SK-N-SH (cell line): ENCODE measurements at regions not wholly inside any gene's neighbourhood (a gene's known extent, or its start where the extent isn't known, plus 50 kb on each side); places are given as distances from the start of the nearest gene placed in this dataset.

Source experiments
- ELF1 ChIP-seq: IDR thresholded peaks from 2 replicates; pipeline ENCODE4 v1.4.0; 2012
- EZH2phosphoT487 ChIP-seq: fragments of 200-600 bp; sonication (generic); IDR thresholded peaks from 2 replicates; pipeline ENCODE4 v1.6.1; 2017; ENCODE audit warnings: low read depth, mixed run types, mild to moderate bottlenecking, antibody characterized with exemption, moderate library complexity, borderline replicate concordance
- FOXJ3 ChIP-seq: sonication (generic); formaldehyde crosslinking; IDR thresholded peaks from 2 replicates; pipeline ENCODE4 v1.5.1; 2020; ENCODE audit warnings: mild to moderate bottlenecking, missing genetic modification reagents
- GABPA ChIP-seq: IDR thresholded peaks from 2 replicates; pipeline ENCODE4 v1.4.0; 2012; ENCODE audit warnings: low read depth, mild to moderate bottlenecking
- GATA2 ChIP-seq: sonication (generic); formaldehyde crosslinking; IDR thresholded peaks from 2 replicates; pipeline ENCODE4 v1.5.0; 2020; ENCODE audit warnings: mild to moderate bottlenecking, missing genetic modification reagents
- JUND ChIP-seq: IDR thresholded peaks from 2 replicates; pipeline ENCODE4 v1.4.0; 2012
- MEF2A ChIP-seq: IDR thresholded peaks from 2 replicates; pipeline ENCODE4 v1.4.0; 2012; ENCODE audit warnings: low read depth, borderline replicate concordance
- NFIC ChIP-seq: IDR thresholded peaks from 2 replicates; pipeline ENCODE4 v1.4.0; 2012; ENCODE audit warnings: borderline replicate concordance
- POLR2AphosphoS5 ChIP-seq: IDR thresholded peaks from 2 replicates; pipeline ENCODE4 v1.6.1; 2012; ENCODE audit warnings: low read depth, low read length
- REST ChIP-seq: IDR thresholded peaks from 2 replicates; pipeline ENCODE4 v1.6.1; 2012; ENCODE audit warnings: mild to moderate bottlenecking, low read depth, low read length, moderate library complexity
- RFX5 ChIP-seq: IDR thresholded peaks from 2 replicates; pipeline ENCODE4 v1.6.1; 2012; ENCODE audit warnings: mild to moderate bottlenecking, improper control_type of control experiment, low read length
- SMC3 ChIP-seq: IDR thresholded peaks from 2 replicates; pipeline ENCODE4 v1.6.1; 2012; ENCODE audit warnings: low read depth, low read length, improper control_type of control experiment
- TAF1 ChIP-seq: IDR thresholded peaks from 2 replicates; pipeline ENCODE4 v1.6.1; 2012; ENCODE audit warnings: low read depth, mild to moderate bottlenecking, low read length, moderate library complexity, borderline replicate concordance
- USF1 ChIP-seq: IDR thresholded peaks from 2 replicates; pipeline ENCODE4 v1.4.0; 2012; ENCODE audit warnings: low read depth, borderline replicate concordance
- YY1 ChIP-seq: IDR thresholded peaks from 2 replicates; pipeline ENCODE4 v1.4.0; 2012; ENCODE audit warnings: low read depth, mild to moderate bottlenecking
- ZBTB33 ChIP-seq: IDR thresholded peaks from 2 replicates; pipeline ENCODE4 v1.4.0; 2012; ENCODE audit warnings: low read depth, borderline replicate concordance

GRCh38 chr3:30282154-30282696 lies 324.2 kb upstream of the TGFBR2 start (continued):
- no peak for TF ChIP-seq SMC3
- TF ChIP-seq RFX5: no peak
- TF ChIP-seq MEF2A: peak; percentile 86
- TF ChIP-seq EZH2phosphoT487: no peak
- no peak for TF ChIP-seq USF1
- peak; percentile 85; the same call in 1 of the 2 replicates for TF ChIP-seq POLR2AphosphoS5
- TF ChIP-seq REST: no peak
- no peak for TF ChIP-seq GATA2
- TF ChIP-seq JUND: peak; percentile 96
- no peak for TF ChIP-seq ELF1
- TF ChIP-seq NFIC: peak; percentile 93
- no peak for TF ChIP-seq TAF1
- TF ChIP-seq GABPA: no peak
- TF ChIP-seq FOXJ3: no peak
- TF ChIP-seq ZBTB33: no peak
- TF ChIP-seq YY1: peak; percentile 74; the same call in 1 of the 2 replicates
- TF ChIP-seq, all 33 proteins: peak for 16
